Endothelial cell of umbilical vein (primary cell): ENCODE measurements at regions not wholly inside any gene's neighbourhood (a gene's known extent, or its start where the extent isn't known, plus 50 kb on each side); places are given as distances from the start of the nearest gene placed in this dataset.

Source experiments
- BruUV-seq: library from RNA; stranded (reverse); fragments of 400-500 nt; replicated peaks from 2 replicates; lab custom pipeline; 2021; lab: Mats Ljungman, UMichigan
- CTCF ChIA-PET: fragments of 300-600, 350-600 bp; sonication (Branson Sonifier 250); formaldehyde crosslinking; loops from one replicate; lab custom pipeline; 2021; ENCODE audit warnings: antibody characterized with exemption, inconsistent platforms; lab: Charles Lee
- POLR2A ChIA-PET: fragments of 300-600, 350-600 bp; sonication (Branson Sonifier 250); formaldehyde crosslinking; loops from one replicate; lab custom pipeline; 2021; ENCODE audit warnings: antibody characterized with exemption, inconsistent platforms; lab: Charles Lee
- DNase-seq: peaks from one replicate; pipeline ENCODE4 v3.0.0-alpha.2; 2011; ENCODE audit warnings: low read depth, low spot score
- FAIRE-seq: peaks from 2 replicates; lab custom pipeline; 2011; peaks lifted over from hg19 to GRCh38; lab: Jason Lieb, UNC
- H2AFZ ChIP-seq: 2 replicates; pipeline ENCODE4 v1.6.0; 2012; ENCODE audit warnings: low read depth, low read length, control low read depth, inconsistent platforms
- H3K27ac ChIP-seq: 2 replicates; pipeline ENCODE4 v1.5.1; 2011; ENCODE audit warnings: low read depth, mild to moderate bottlenecking, control low read depth, low read length, moderate library complexity; ENCODE audit not compliant: insufficient read depth
- H3K27me3 ChIP-seq, 2 experiments: 2 replicates each; pipeline versions ENCODE4 v1.6.0 to v1.6.1; 2011; ENCODE audit warnings: low read length in 2 of 2, mixed read lengths in 1 of 2; ENCODE audit not compliant: control insufficient read depth in 2 of 2, insufficient read depth in 2 of 2
- H3K36me3 ChIP-seq, 2 experiments: 2 replicates in 1 of 2; 3 replicates in 1 of 2; pipeline ENCODE4 v1.5.1; 2011; ENCODE audit warnings: low read length in 2 of 2, mild to moderate bottlenecking in 1 of 2, moderate library complexity in 1 of 2; ENCODE audit not compliant: control insufficient read depth in 2 of 2, insufficient read depth in 2 of 2; ENCODE audit errors: extremely low read depth in 1 of 2
- H3K4me1 ChIP-seq: 3 replicates; pipeline ENCODE4 v1.5.1; 2011; ENCODE audit warnings: mild to moderate bottlenecking, low read length; ENCODE audit not compliant: control insufficient read depth, insufficient read depth; ENCODE audit errors: extremely low read depth
- H3K4me2 ChIP-seq: 2 replicates; pipeline ENCODE4 v1.6.1; 2011; ENCODE audit warnings: low read length, control low read depth, mixed read lengths; ENCODE audit not compliant: insufficient read depth
- H3K4me3 ChIP-seq, 3 experiments: fragments of 200-600 bp in 1 of 3; sonication (generic), shearing (Covaris generic) in 1 of 3; replicated peaks in 1 of 3; 2 replicates each; pipeline ENCODE4 v1.5.1; 2011 to 2016; ENCODE audit warnings: control low read depth in 3 of 3, low read length in 3 of 3, mild to moderate bottlenecking in 2 of 3, inconsistent platforms in 1 of 3, low read depth in 1 of 3, moderate library complexity in 1 of 3; ENCODE audit not compliant: insufficient read depth in 1 of 3
- H3K79me2 ChIP-seq: 2 replicates; pipeline ENCODE4 v1.6.0; 2012; ENCODE audit warnings: low read length, inconsistent platforms; ENCODE audit not compliant: control insufficient read depth, insufficient read depth
- H3K9ac ChIP-seq: replicated peaks from 2 replicates; pipeline ENCODE3; 2011; ENCODE audit warnings: low read length, control low read depth; ENCODE audit not compliant: insufficient read depth; ENCODE audit errors: extremely low read depth
- H3K9me1 ChIP-seq: replicated peaks from 3 replicates; pipeline ENCODE4 v1.6.0; 2011; ENCODE audit warnings: mild to moderate bottlenecking, low read length; ENCODE audit not compliant: control insufficient read depth, insufficient read depth; ENCODE audit errors: extremely low read depth
- H3K9me3 ChIP-seq: replicated peaks from 2 replicates; pipeline ENCODE4 v1.5.1; 2012; ENCODE audit warnings: low read length, inconsistent platforms; ENCODE audit not compliant: control insufficient read depth, insufficient read depth
- H4K20me1 ChIP-seq: replicated peaks from 2 replicates; pipeline ENCODE3; 2011; ENCODE audit warnings: mild to moderate bottlenecking, low read length; ENCODE audit not compliant: control insufficient read depth, insufficient read depth; ENCODE audit errors: extremely low read depth
- EZH2 ChIP-seq: IDR thresholded peaks from 2 replicates; pipeline ENCODE4 v1.6.1; 2012; ENCODE audit warnings: borderline replicate concordance, low read depth, mild to moderate bottlenecking, moderate library complexity, low read length, inconsistent platforms; ENCODE audit not compliant: severe bottlenecking
- FOS ChIP-seq: IDR thresholded peaks from 2 replicates; pipeline ENCODE4 v1.6.1; 2011; ENCODE audit warnings: mild to moderate bottlenecking, low read length, moderate library complexity, borderline replicate concordance; ENCODE audit not compliant: insufficient read depth
- GATA2 ChIP-seq: IDR thresholded peaks from 2 replicates; pipeline ENCODE4 v1.7.0; 2011; ENCODE audit warnings: low read depth, mild to moderate bottlenecking, moderate library complexity, mixed read lengths, low read length; ENCODE audit not compliant: insufficient read length, insufficient read depth
- JUN ChIP-seq: IDR thresholded peaks from 2 replicates; pipeline ENCODE4 v1.6.1; 2011; ENCODE audit warnings: borderline replicate concordance, low read depth; ENCODE audit not compliant: insufficient read length, insufficient read depth
- MYC ChIP-seq: IDR thresholded peaks from one replicate; pipeline ENCODE4 v1.6.1; 2011; ENCODE audit warnings: mild to moderate bottlenecking, low read depth, low read length
- POLR2A ChIP-seq: IDR thresholded peaks from 2 replicates; pipeline ENCODE4 v1.6.1; 2012; ENCODE audit warnings: low read depth, mild to moderate bottlenecking, control low read depth, low read length
- POLR2AphosphoS5 ChIP-seq: IDR thresholded peaks from 2 replicates; pipeline ENCODE4 v1.6.1; 2012; ENCODE audit warnings: low read depth, mild to moderate bottlenecking, control low read depth, low read length, moderate library complexity; ENCODE audit not compliant: insufficient read depth
- dilution Hi-C: fragments of 300-500 bp; cut with MboI; formaldehyde crosslinking; loops from one replicate; pipeline ENCODE4 v1.15.0; 2019; ENCODE audit warnings: low sequenced_read_pairs; ENCODE audit not compliant: extremely low pct_ligation_motif_present
- intact Hi-C: fragments of 100-400 bp; cut with micrococcal nuclease; formaldehyde crosslinking; loops from one replicate; pipeline ENCODE4 v1.10.0; 2022
- TF ChIP-seq, protein P1 (sequence below), 2 donors: IDR thresholded peaks; 1 replicate in 1 of 2; 2 replicates in 1 of 2; pipeline ENCODE4 v1.5.1; 2011; ENCODE audit warnings: low read length in 2 of 2, mild to moderate bottlenecking in 2 of 2, moderate library complexity in 2 of 2, control low read depth in 1 of 2, inconsistent platforms in 1 of 2, low read depth in 1 of 2; ENCODE audit not compliant: insufficient read depth in 1 of 2; ENCODE audit errors: extremely low read depth in 1 of 2
- TF ChIP-seq, protein P2 (sequence below): IDR thresholded peaks from 2 replicates; pipeline ENCODE4 v1.6.1; 2011; ENCODE audit not compliant: insufficient read depth, insufficient read length

DNA sequence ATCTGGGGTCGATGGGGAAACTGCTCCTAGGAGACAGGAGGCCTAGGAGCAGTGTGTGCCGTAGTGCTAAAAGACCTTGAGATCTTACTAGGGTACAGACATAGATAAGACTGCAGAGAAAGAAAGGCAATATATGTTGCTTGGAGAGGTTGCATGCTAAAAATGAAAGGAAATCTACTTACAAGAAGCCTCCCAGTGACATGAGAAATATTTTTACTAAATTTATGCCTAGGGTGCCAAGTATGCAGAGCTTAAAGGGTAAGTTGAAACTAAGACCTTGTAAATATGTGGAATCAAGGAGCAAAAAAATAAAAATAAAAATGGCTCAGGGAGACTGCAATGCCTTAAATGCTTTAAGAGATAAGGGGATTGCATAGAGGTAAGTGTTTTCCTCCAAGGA is 74.8 kb downstream of the PDE6H start:
- Histone ChIP-seq H3K27me3 (peaks cover 0 to 6% of the 10 kb centered on the region in 2 experiments), H3K27ac (no peak overlapping the region), H3K4me1 (no peaks in the 10 kb centered on the region), H3K79me2 (no peaks in the 10 kb centered on the region), H3K36me3 (no peaks in the 10 kb centered on the region), H3K4me3 (no peak overlapping the region), H3K4me2 (no peak overlapping the region), H4K20me1 (no peaks in the 10 kb centered on the region), H3K9ac (no peak overlapping the region), H3K9me1 (no peaks in the 10 kb centered on the region), H2AFZ (no peak overlapping the region), H3K9me3 (no peaks in the 10 kb centered on the region)
- DNase-seq: no peak
- BruUV-seq: no TSS peak
- intact Hi-C loops: no loop called here
- ChIA-PET CTCF (no interaction called here), POLR2A (no interaction called here)
- FAIRE-seq: no peak
- dilution Hi-C loops: no loop called here
- TF ChIP-seq FOS (no peak), POLR2A (no peak), POLR2AphosphoS5 (no peak), MYC (no peak), EZH2 (no peak), JUN (no peak), GATA2 (no peak)
- TF ChIP-seq, protein P1, sequence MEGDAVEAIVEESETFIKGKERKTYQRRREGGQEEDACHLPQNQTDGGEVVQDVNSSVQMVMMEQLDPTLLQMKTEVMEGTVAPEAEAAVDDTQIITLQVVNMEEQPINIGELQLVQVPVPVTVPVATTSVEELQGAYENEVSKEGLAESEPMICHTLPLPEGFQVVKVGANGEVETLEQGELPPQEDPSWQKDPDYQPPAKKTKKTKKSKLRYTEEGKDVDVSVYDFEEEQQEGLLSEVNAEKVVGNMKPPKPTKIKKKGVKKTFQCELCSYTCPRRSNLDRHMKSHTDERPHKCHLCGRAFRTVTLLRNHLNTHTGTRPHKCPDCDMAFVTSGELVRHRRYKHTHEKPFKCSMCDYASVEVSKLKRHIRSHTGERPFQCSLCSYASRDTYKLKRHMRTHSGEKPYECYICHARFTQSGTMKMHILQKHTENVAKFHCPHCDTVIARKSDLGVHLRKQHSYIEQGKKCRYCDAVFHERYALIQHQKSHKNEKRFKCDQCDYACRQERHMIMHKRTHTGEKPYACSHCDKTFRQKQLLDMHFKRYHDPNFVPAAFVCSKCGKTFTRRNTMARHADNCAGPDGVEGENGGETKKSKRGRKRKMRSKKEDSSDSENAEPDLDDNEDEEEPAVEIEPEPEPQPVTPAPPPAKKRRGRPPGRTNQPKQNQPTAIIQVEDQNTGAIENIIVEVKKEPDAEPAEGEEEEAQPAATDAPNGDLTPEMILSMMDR (IDR thresholded peaks at IDR 0.05; ENCODE audit: extremely low read depth in 1 of 2, insufficient read depth in 1 of 2, low read depth in 1 of 2, low read length in 2 of 2): no peak
- TF ChIP-seq, protein P2, sequence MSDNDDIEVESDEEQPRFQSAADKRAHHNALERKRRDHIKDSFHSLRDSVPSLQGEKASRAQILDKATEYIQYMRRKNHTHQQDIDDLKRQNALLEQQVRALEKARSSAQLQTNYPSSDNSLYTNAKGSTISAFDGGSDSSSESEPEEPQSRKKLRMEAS: no peak
